Lower lobe of right lung (tissue), 2 donors: ENCODE measurements at regions not wholly inside any gene's neighbourhood (a gene's known extent, or its start where the extent isn't known, plus 50 kb on each side); places are given as distances from the start of the nearest gene placed in this dataset.
"Not testable (repeated sequence)": the region's sequence is repeated elsewhere in the genome, so short reads cannot be mapped to it uniquely, and the experiment has no call there.

Experiments used
- ATAC-seq, 2 donors: fragments of 200-7000 bp; cut with Tn5 transposase; one replicate each; pipeline ENCODE4 v1.9.1; 2020 to 2022; ENCODE audit warnings: mild to moderate bottlenecking in 2 of 2, moderate library complexity in 2 of 2
- DNase-seq: peaks from one replicate; pipeline ENCODE4 v3.0.0-alpha.2; 2020
- H3K27ac ChIP-seq: fragments of 200-600 bp; one replicate; pipeline ENCODE4 v1.8.0; 2022
- H3K27me3 ChIP-seq: fragments of 200-600 bp; one replicate; pipeline ENCODE4 v1.8.0; 2022; ENCODE audit warnings: low read depth
- H3K36me3 ChIP-seq: fragments of 200-600 bp; one replicate; pipeline ENCODE4 v1.8.0; 2022; ENCODE audit warnings: mild to moderate bottlenecking
- H3K4me1 ChIP-seq: fragments of 200-600 bp; one replicate; pipeline ENCODE4 v1.8.0; 2022
- H3K4me3 ChIP-seq: fragments of 200-600 bp; one replicate; pipeline ENCODE4 v1.8.0; 2022; ENCODE audit warnings: mild to moderate bottlenecking
- H3K9me3 ChIP-seq: fragments of 200-600 bp; one replicate; pipeline ENCODE4 v1.8.0; 2022
- intact Hi-C: fragments of 100-400 bp; cut with DNase I; formaldehyde crosslinking; loops from one replicate; pipeline ENCODE4 v1.11.0; 2022
- TF ChIP-seq, protein P1 (sequence below): fragments of 200-600 bp; IDR thresholded peaks from one replicate; pipeline ENCODE4 v1.8.0; 2022; ENCODE audit warnings: antibody characterized with exemption, mild to moderate bottlenecking
- donor health status: DM: no; HTN: yes; CAD: no; lungs with severe emphysema.

DNA sequence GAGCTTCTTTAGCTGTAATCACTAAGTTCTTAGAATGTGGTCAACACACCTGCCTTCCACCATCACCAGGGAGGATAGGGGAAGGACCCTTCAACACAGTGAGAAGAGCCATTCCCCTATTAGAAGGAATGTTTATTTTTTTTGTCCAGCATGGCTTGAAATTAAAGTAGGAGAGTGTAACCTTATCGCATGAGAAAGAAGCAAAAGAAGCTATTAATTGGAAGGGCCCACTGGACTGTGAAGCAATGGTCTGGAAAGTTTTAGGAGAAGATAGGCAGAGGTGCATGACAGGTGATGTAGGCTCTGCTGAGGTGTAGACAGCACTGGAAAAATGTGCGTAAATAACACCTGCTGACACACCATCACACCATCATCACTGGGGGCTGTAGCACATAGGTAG lies 1526.0 kb downstream of the MAT2B start:
- H3K27ac ChIP-seq: no peak overlapping the region
- DNase-seq: no peak
- TF ChIP-seq, protein P1, sequence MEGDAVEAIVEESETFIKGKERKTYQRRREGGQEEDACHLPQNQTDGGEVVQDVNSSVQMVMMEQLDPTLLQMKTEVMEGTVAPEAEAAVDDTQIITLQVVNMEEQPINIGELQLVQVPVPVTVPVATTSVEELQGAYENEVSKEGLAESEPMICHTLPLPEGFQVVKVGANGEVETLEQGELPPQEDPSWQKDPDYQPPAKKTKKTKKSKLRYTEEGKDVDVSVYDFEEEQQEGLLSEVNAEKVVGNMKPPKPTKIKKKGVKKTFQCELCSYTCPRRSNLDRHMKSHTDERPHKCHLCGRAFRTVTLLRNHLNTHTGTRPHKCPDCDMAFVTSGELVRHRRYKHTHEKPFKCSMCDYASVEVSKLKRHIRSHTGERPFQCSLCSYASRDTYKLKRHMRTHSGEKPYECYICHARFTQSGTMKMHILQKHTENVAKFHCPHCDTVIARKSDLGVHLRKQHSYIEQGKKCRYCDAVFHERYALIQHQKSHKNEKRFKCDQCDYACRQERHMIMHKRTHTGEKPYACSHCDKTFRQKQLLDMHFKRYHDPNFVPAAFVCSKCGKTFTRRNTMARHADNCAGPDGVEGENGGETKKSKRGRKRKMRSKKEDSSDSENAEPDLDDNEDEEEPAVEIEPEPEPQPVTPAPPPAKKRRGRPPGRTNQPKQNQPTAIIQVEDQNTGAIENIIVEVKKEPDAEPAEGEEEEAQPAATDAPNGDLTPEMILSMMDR: no peak
- H3K4me3 ChIP-seq: no peak overlapping the region
- no peak for ATAC-seq
- H3K36me3 ChIP-seq: no peaks in the 10 kb centered on the region
- intact Hi-C loops: no loop called here
- no peaks in the 10 kb centered on the region for H3K9me3 ChIP-seq
- no peaks in the 10 kb centered on the region for H3K4me1 ChIP-seq
- no peaks in the 10 kb centered on the region for H3K27me3 ChIP-seq

DNA sequence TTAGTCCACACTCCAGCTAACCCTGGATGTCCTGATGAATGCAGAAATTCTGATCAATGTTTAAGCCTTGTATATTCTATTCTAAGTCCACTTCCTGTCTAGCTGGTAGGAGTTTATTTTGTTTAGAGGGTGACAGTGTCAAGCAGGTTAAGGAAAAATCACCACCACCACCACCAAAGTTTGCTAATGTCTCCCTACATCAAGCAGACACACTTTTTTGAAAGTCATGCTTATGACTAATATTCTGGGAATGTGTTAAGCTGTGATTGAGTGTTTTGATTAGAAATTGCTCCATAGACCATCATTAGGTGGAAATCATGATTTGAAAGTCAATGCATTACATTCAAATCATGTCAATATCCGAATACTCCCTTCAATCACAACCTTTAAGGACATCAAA lies 1530.1 kb downstream of the MAT2B start:
- no peak overlapping the region for H3K4me3 ChIP-seq
- no peaks in the 10 kb centered on the region for H3K9me3 ChIP-seq
- no peaks in the 10 kb centered on the region for H3K4me1 ChIP-seq
- intact Hi-C loops: no loop called here
- no peak for DNase-seq
- TF ChIP-seq, protein P1: no peak
- no peak for ATAC-seq
- no peak overlapping the region for H3K27ac ChIP-seq
- H3K27me3 ChIP-seq: no peaks in the 10 kb centered on the region
- H3K36me3 ChIP-seq: no peaks in the 10 kb centered on the region

DNA sequence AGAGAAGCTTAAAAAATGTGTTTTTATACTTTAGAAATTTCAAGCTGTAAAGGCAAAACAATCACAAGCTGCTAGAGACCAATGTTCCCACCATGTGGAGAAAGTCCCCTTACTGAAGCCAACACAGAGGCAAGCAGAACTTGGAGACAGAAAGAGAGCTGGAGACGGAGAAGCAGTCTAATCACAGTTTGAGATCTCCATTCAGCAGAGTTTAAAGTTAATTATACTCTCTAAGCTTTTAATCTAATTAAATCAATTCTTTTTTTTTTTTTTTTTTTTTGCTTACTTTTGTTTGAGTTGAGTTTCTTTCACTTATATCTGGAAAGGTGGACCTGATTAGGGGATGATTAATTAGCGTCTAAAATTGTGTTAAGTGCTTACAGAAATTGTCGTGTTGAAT lies 1534.3 kb downstream of the MAT2B start:
- Histone ChIP-seq H3K4me1 (no peaks in the 10 kb centered on the region), H3K4me3 (no peak overlapping the region), H3K36me3 (no peaks in the 10 kb centered on the region), H3K9me3 (no peaks in the 10 kb centered on the region), H3K27me3 (no peaks in the 10 kb centered on the region), H3K27ac (no peak overlapping the region)
- intact Hi-C loops: no loop called here
- TF ChIP-seq, protein P1: no peak
- DNase-seq: no peak
- ATAC-seq: no peak

DNA sequence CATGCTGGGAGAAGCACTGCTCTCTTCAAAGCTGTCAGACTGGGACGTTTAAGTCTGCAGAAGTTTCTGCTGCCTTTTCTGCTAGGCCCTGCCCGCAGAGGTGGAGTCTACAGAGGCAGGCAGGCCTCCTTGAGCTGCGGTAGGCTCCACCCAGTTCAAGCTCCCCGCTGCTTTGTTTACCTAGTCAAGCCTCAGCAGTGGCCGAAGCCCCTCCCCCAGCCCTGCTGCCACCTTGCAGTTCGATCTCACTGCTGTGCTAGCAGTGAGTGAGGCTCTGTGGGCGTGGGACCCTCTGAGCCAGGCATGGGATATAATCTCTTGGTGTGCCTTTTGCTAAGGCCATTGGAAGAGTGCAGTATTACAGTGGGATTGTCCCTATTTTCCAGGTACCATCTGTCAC lies 1540.5 kb downstream of the MAT2B start:
- ATAC-seq, H3K27me3 ChIP-seq, DNase-seq, intact Hi-C loops, H3K4me1 ChIP-seq, H3K4me3 ChIP-seq, H3K36me3 ChIP-seq, H3K27ac ChIP-seq, H3K9me3 ChIP-seq: not testable (repeated sequence)

DNA sequence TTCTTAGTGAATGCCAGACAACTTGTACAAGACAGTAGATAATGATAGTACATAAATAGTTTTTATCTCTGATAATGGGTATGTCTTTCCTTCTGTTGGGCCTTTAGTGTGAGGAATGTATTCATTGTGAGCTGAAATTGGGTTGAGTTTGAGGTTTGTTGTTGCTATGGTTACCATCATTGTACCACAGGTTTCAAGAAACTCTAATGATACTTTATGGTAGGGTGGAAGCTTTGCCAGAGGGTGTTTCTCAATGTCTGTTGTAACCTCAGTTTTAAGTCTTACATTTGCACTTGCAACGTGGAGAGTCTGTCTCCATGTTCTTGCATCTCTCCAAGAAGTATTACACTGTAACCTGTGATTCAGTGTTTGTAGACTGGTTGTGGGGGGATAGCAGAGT lies 1550.1 kb downstream of the MAT2B start:
- intact Hi-C loops: no loop called here
- no peaks in the 10 kb centered on the region for H3K9me3 ChIP-seq
- no peaks in the 10 kb centered on the region for H3K4me1 ChIP-seq
- no peak overlapping the region for H3K27ac ChIP-seq
- H3K4me3 ChIP-seq: no peak overlapping the region
- no peaks in the 10 kb centered on the region for H3K27me3 ChIP-seq
- TF ChIP-seq, protein P1: no peak
- H3K36me3 ChIP-seq: no peaks in the 10 kb centered on the region
- DNase-seq: no peak
- ATAC-seq: no peak

DNA sequence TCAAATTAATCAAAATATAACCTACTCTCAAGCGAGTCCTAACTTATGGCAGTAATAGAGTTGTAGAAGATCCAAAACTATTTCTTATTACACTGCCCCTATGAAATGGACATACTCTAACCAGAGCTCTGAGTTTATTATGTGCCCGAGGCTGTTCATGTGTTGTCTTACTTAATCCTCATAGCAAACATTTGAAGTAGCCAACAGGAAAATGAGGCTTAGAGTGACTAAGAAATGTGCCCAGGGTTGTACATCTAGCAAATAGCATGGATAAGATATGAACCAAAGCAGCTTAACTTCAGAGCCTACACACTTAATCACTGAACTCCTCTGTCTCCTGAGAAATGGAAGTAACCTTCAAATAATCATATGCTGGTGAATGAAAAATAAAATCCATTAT lies 1551.7 kb downstream of the MAT2B start:
- no peak overlapping the region for H3K4me3 ChIP-seq
- no peaks in the 10 kb centered on the region for H3K4me1 ChIP-seq
- no peaks in the 10 kb centered on the region for H3K27me3 ChIP-seq
- intact Hi-C loops: no loop called here
- DNase-seq (no peak), ATAC-seq (no peak)
- TF ChIP-seq, protein P1: no peak
- H3K9me3 ChIP-seq: no peaks in the 10 kb centered on the region
- H3K36me3 ChIP-seq: no peaks in the 10 kb centered on the region
- no peak overlapping the region for H3K27ac ChIP-seq
